ENCODE measurements at regions not wholly inside any gene's neighbourhood (a gene's known extent, or its start where the extent isn't known, plus 50 kb on each side); places are given as distances from the start of the nearest gene placed in this dataset.
"Not testable (repeated sequence)": the region's sequence is repeated elsewhere in the genome, so short reads cannot be mapped to it uniquely, and the experiment has no call there.

GRCh38 chr20:23299673-23300050 is 50.9 kb upstream of the NXT1 start:
- in situ Hi-C loops (cut with HindIII; ENCODE audit: low pct_ligation_motif_present, low pct_unique_long_range_greater_than_20kb, low sequenced_read_pairs): no loop called here
- DNase-seq: no peak

DNA sequence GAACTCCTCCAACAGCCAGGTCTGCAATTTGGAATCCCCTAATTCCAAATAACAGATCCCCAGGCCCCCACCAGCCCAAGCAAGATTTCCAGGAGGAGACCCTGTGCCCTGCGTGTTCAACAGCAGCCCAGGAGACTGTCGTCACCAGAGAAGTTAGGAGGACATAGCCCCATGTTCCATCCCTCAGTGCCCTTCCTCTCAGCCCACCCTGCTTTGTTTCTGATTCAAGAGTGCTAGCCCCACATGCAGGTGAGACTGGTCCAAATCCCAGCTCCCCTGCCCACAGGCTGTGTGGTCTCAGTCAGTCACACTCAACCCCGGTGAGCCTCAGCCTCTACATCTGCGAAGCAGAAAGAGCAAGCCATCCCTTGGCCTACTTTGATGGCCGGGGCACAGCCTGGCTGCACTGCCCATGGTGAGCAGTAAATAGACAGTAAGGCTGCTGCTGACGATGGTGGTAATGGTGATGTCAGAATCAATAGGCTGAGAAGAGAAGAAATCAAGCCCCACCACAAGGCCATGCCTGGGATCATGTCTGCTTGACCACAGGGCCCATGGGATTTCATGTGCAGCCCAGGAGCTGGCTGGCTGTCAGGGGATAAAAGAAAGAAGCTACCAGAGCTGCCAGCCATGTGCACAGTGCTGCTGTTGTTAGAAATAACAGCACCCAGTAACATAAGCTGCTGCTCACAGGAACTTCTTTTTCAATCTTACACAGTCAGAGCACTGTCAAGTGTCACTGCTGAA is 51.5 kb upstream of the NXT1 start:
- no peak for DNase-seq
- in situ Hi-C loops (cut with HindIII; ENCODE audit: low pct_ligation_motif_present, low pct_unique_long_range_greater_than_20kb, low sequenced_read_pairs): no loop called here

- in situ Hi-C loops (cut with HindIII; ENCODE audit: low pct_ligation_motif_present, low pct_unique_long_range_greater_than_20kb, low sequenced_read_pairs): no loop called here
- no peak for DNase-seq
Observed at GRCh38 chr20:23298155-23298554, 52.4 kb upstream of the NXT1 start.

DNA sequence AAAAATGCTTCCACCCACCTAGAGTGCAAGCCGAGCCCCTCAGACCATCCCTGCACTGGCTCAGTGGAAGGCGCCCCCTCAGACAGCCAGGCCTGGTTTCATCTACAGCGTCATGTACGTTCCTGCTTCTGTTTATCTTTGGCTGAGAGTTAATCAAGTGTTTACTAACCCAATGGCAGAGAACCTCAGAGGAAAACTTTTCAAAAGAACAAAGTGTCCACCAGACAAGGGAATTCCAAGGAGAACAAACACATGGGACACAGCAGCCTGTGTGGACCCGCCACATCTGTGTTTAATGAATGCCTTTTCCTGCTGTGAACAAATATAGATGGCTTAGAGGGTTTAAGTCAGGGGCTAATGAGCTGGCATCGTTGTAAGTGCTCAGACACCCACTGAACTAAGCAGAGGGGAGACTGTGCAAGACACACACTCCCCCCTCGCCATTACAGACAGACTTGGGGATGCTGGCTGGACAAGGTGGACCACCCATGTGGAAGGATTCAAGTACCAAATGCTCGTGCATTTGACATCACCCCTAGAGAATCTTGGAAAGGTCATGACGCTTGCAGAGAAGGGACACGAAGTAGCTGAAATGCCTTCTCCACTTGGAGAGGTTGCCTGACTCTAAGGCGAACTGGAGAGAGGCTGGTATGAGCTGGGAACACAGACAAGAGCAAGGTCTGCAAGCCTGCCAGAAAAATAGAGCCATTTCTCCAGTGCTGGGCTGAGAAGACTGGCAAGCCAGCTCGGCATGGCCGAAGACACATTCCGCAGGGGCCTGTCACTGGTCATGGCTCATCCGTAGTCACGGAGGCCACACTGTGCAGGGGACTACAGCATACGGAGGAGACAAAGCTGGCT is 53.5 kb upstream of the NXT1 start:
- in situ Hi-C loops (cut with HindIII; ENCODE audit: low pct_ligation_motif_present, low pct_unique_long_range_greater_than_20kb, low sequenced_read_pairs): no loop called here

DNA sequence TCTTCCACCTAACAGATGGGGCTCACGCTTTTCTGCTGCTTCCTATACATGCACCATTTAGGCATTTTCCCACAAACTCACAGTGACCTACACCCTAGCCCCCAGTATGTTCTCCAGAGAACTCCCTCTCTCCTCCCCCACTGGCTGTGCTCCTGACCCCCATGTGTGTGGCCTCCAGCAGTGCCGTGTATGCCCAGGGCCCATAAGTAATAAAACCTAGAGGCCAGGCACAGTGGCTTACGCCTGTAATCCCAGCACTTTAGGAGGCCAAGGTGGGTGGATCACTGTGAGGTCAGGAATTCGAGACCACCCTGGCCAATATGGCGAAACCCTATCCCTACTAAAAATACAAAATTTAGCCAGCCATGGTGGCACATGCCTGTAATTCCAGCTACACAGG is 54.7 kb upstream of the NXT1 start:
- DNase-seq: no peak
- in situ Hi-C loops (cut with HindIII; ENCODE audit: low pct_ligation_motif_present, low pct_unique_long_range_greater_than_20kb, low sequenced_read_pairs): no loop called here

More for the DNA sequence above, 53.5 kb upstream of the NXT1 start:
- no peak for DNase-seq

GRCh38 chr20:23294671-23295070 is 55.9 kb upstream of the NXT1 start:
- in situ Hi-C loops (cut with HindIII; ENCODE audit: low pct_ligation_motif_present, low pct_unique_long_range_greater_than_20kb, low sequenced_read_pairs): no loop called here
- DNase-seq: no peak

GRCh38 chr20:23294166-23294565 is 56.4 kb upstream of the NXT1 start:
- in situ Hi-C loops (cut with HindIII; ENCODE audit: low pct_ligation_motif_present, low pct_unique_long_range_greater_than_20kb, low sequenced_read_pairs): no loop called here
- DNase-seq: no peak

DNA sequence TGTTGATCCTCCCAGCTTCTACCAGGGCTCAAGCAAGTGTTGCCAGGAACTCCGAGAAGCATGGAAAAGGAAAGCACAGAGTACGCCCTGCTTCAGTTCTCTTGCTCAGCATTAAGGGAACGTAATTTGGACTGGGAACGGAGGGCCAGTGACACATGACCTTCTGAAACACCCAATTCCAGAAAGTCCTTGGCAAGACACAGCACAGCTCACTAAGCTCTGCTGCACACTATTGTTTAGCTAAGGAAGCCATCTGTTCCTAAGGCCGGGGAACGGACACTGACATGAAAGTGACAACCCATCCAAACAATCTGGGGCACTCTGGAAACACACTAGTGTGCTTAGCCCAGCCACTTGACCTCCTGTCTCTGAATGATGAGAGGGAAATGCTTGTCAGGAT is 56.9 kb upstream of the NXT1 start:
- no peak for DNase-seq
- in situ Hi-C loops (cut with HindIII; ENCODE audit: low pct_ligation_motif_present, low pct_unique_long_range_greater_than_20kb, low sequenced_read_pairs): no loop called here

DNA sequence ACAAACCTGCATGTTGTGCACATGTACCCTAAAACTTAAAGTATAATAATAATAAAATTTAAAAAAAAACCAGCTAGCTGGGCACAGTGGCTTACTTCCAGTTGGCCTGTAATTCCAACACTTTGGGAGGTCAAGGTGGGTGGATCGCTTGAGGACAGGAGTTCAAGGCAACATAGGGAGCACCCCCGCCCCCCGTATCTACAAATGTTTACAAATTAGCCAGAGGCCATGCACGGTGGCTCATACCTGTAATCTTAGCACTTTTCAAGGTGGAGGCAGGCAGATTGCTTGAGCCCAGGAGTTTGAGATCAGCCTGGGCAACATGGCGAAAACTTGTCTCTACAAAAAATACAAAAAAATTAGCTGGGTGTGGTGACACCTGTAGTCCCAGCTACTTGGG is 58.3 kb upstream of the NXT1 start:
- DNase-seq; in situ Hi-C loops (cut with HindIII; ENCODE audit: low pct_ligation_motif_present, low pct_unique_long_range_greater_than_20kb, low sequenced_read_pairs): not testable (repeated sequence)

DNA sequence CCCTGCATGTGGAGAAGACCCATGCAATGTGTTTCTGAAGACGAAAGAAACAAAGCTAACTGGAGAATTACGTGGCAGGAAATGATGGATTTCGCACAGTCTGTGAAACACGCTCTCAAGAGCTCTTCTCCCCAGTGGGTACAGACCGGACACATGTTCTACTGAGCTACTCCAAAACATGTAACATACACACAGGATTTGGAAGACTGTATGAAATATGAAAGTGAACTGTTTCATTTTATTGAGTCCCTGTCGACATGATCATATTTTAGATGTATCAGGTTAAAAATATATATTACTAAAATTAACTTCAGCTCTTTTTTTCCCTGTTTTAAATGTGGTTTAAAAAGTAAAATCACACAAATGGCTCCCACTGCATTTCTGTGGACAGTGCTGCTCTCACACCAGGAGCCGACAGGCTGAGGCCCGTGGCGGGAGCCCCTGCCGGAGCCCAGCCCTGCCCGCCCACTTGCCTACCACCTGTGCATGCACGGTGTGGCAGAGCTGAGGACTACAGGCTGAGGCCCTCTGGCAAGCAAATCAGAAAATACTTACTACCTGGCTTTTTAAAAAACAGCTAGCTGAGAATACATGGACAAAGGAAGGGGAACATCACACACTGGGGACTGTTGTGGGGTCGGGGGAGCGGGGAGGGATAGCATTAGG is 58.9 kb upstream of the NXT1 start:
- in situ Hi-C loops (cut with HindIII; ENCODE audit: low pct_ligation_motif_present, low pct_unique_long_range_greater_than_20kb, low sequenced_read_pairs): no loop called here
- no peak for DNase-seq

GRCh38 chr20:23290761-23291574 is 59.6 kb upstream of the NXT1 start:
- DNase-seq: no peak
- in situ Hi-C loops (cut with HindIII; ENCODE audit: low pct_ligation_motif_present, low pct_unique_long_range_greater_than_20kb, low sequenced_read_pairs): no loop called here

GRCh38 chr20:23289724-23290395 is 60.7 kb upstream of the NXT1 start:
- DNase-seq: no peak
- in situ Hi-C loops (cut with HindIII; ENCODE audit: low pct_ligation_motif_present, low pct_unique_long_range_greater_than_20kb, low sequenced_read_pairs): no loop called here

GRCh38 chr20:23289249-23289648 is 61.3 kb upstream of the NXT1 start:
- DNase-seq: no peak
- in situ Hi-C loops (cut with HindIII; ENCODE audit: low pct_ligation_motif_present, low pct_unique_long_range_greater_than_20kb, low sequenced_read_pairs): no loop called here

DNA sequence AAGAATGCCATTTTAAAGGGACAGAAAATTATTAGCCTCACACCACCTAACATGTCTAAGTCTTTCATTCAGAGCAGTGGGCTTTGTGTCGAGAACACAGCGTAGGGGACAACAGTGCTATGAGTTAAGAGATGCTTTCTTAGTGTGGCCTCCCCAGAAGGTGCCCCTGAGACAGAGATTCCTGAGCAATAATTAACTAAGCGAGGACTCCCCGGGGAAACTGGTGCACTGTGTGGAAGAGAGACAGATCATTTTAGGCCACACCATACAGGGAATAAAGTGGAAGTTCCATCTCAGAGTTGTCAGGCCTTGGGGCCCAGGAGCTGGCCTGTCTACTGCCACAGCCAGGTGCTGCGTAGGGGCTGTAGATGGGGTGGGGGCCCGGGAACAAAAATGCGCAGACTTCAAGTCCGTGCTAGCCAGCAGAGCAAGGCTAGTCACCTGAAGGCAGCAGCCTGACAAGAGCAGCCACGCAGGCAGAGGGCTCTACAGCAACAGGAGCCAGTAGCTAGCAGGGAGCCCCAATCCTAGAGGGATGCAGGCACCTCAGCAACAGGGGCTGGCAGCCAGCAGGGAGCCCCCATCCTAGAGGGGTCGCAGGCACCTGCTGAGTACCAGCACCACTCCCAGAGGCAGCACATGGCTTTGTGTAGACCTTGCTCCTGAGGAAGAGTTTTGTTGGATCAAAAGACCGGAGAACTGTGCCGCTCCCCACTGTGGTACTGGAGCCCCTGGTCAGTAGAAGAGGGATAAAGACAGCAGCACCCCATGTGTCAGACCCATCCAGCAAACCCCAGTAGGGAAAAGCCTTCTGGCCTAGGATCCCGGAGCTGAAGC is 63.0 kb upstream of the NXT1 start:
- in situ Hi-C loops (cut with HindIII; ENCODE audit: low pct_ligation_motif_present, low pct_unique_long_range_greater_than_20kb, low sequenced_read_pairs): no loop called here
- DNase-seq: no peak

DNA sequence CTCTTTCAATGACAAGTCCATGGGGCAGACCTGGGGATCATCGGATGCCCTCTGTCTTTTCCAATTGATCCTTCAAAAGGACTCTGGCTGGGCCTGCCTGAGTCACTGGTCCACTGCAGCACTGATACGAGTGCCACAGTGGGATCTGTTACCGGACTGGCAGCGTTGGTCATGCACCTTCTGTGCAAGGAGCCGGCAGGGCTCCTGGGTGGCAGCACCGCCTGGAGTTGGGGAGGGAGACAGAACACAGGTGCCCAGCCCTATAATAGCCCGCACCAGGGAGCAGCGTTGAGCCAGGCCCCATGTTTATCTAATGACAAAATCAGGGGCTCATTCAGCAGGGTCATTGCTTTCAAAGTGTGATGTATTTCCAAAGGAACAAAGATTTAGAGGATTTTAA is 64.2 kb upstream of the NXT1 start:
- in situ Hi-C loops (cut with HindIII; ENCODE audit: low pct_ligation_motif_present, low pct_unique_long_range_greater_than_20kb, low sequenced_read_pairs): no loop called here
- DNase-seq: no peak

GRCh38 chr20:23285536-23285935 is 65.1 kb upstream of the NXT1 start:
- DNase-seq: no peak
- in situ Hi-C loops (cut with HindIII; ENCODE audit: low pct_ligation_motif_present, low pct_unique_long_range_greater_than_20kb, low sequenced_read_pairs): no loop called here

DNA sequence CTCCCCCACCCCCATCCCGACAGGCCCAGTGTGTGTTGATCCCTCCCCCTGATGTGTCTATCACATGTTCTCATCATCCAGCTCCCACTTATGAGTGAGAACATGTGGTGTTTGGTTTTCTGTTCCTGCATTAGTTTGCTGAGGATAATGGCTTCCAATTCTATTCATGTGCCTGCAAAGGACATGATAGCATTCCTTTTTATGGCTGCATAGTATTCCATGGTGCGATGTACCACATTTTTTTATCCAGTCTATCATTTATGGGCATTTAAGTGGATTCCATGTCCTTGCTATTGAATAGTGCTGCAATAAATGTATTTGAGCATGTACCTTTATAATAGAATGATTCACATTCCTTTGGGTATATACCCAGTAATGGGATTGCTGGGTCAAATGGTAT is 66.6 kb upstream of the NXT1 start:
- in situ Hi-C loops (cut with HindIII; ENCODE audit: low pct_ligation_motif_present, low pct_unique_long_range_greater_than_20kb, low sequenced_read_pairs): no loop called here
- DNase-seq: no peak

All from ACHN (cell line).